SK-N-SH (cell line): ENCODE measurements at regions not wholly inside any gene's neighbourhood (a gene's known extent, or its start where the extent isn't known, plus 50 kb on each side); places are given as distances from the start of the nearest gene placed in this dataset.

Source experiments
- CTCF ChIA-PET: fragments of 300-600, 350-600 bp; formaldehyde crosslinking; extraction: SDS; loops from one replicate; lab custom pipeline; 2021; lab: Yijun Ruan, JAX
- POLR2A ChIA-PET: fragments of 350-600 bp; sonication (Branson Sonifier 250); formaldehyde crosslinking; extraction: SDS; loops from one replicate; lab custom pipeline; 2020; ENCODE audit warnings: antibody characterized with exemption, inconsistent platforms; lab: Yijun Ruan, JAX
- DNase-seq: peaks from one replicate; pipeline ENCODE4 v3.0.0; 2012
- H2AFZ ChIP-seq: fragments of 200-600 bp; sonication (generic); 2 replicates; pipeline ENCODE4 v1.8.1; 2016; ENCODE audit warnings: antibody characterized with exemption, mild to moderate bottlenecking, low read depth
- H3F3A ChIP-seq: fragments of 200-600 bp; sonication (generic); replicated peaks from 2 replicates; pipeline ENCODE3; 2016; ENCODE audit warnings: antibody characterized with exemption, mild to moderate bottlenecking; ENCODE audit not compliant: insufficient read depth
- H3K27ac ChIP-seq, 2 experiments: fragments of 200-500 bp in 1 of 2; fragments of 200-600 bp in 1 of 2; sonication (Bioruptor generic) in 1 of 2; sonication (generic), shearing (Covaris generic) in 1 of 2; 2 replicates each; pipeline versions ENCODE4 v1.5.1 to v1.6.1; 2014 to 2016; ENCODE audit warnings: low read depth in 2 of 2, inconsistent platforms in 1 of 2, low read length in 1 of 2, mild to moderate bottlenecking in 1 of 2, mixed read lengths in 1 of 2
- H3K27me3 ChIP-seq: fragments of 200-600 bp; sonication (generic), shearing (Covaris generic); 2 replicates; pipeline ENCODE4 v1.6.1; 2016; ENCODE audit warnings: mixed run types; ENCODE audit not compliant: insufficient read depth
- H3K36me3 ChIP-seq, 2 experiments: fragments of 200-500 bp in 1 of 2; fragments of 200-600 bp in 1 of 2; sonication (Bioruptor generic) in 1 of 2; sonication (generic) in 1 of 2; replicated peaks in 1 of 2; 2 replicates each; pipeline versions ENCODE3 to v1.5.1; 2014 to 2016; ENCODE audit warnings: low read length in 1 of 2, mild to moderate bottlenecking in 1 of 2; ENCODE audit not compliant: insufficient read depth in 2 of 2, control insufficient read depth in 1 of 2
- H3K4me1 ChIP-seq, 2 experiments: fragments of 200-500 bp in 1 of 2; fragments of 200-600 bp in 1 of 2; sonication (Bioruptor generic) in 1 of 2; sonication (generic), shearing (Covaris generic) in 1 of 2; 2 replicates each; pipeline versions ENCODE4 v1.5.1 to v1.6.1; 2014 to 2016; ENCODE audit warnings: low read depth in 1 of 2, low read length in 1 of 2, mixed run types in 1 of 2; ENCODE audit not compliant: insufficient read depth in 2 of 2, control insufficient read depth in 1 of 2
- H3K4me2 ChIP-seq: fragments of 200-600 bp; sonication (generic), shearing (Covaris generic); 2 replicates; pipeline ENCODE4 v1.6.1; 2017; ENCODE audit warnings: mixed run types
- H3K4me3 ChIP-seq, 2 experiments: fragments of 200-500 bp in 1 of 2; fragments of 200-600 bp in 1 of 2; sonication (Bioruptor generic) in 1 of 2; sonication (generic), shearing (Covaris generic) in 1 of 2; 2 replicates each; pipeline versions ENCODE4 v1.5.1 to v1.8.1; 2014 to 2016; ENCODE audit warnings: low read depth in 2 of 2, inconsistent platforms in 1 of 2, low read length in 1 of 2, mild to moderate bottlenecking in 1 of 2, mixed read lengths in 1 of 2, moderate library complexity in 1 of 2
- H3K79me2 ChIP-seq: fragments of 200-600 bp; sonication (generic); 2 replicates; pipeline ENCODE4 v1.8.1; 2017; ENCODE audit warnings: mild to moderate bottlenecking; ENCODE audit not compliant: insufficient read depth
- H3K9ac ChIP-seq: fragments of 200-600 bp; sonication (generic); 2 replicates; pipeline ENCODE4 v1.6.1; 2017; ENCODE audit warnings: mixed run types
- H3K9me2 ChIP-seq: fragments of 200-600 bp; sonication (generic); 2 replicates; pipeline ENCODE4 v1.6.1; 2017; ENCODE audit warnings: mixed run types
- H3K9me3 ChIP-seq: fragments of 200-600 bp; sonication (generic); 2 replicates; pipeline ENCODE4 v1.6.1; 2017; ENCODE audit warnings: mixed run types, mild to moderate bottlenecking, moderate library complexity
- H4K20me1 ChIP-seq: fragments of 200-600 bp; sonication (generic); 2 replicates; pipeline ENCODE4 v1.6.1; 2017; ENCODE audit warnings: mild to moderate bottlenecking, mixed run types; ENCODE audit not compliant: insufficient read depth
- CHD2 ChIP-seq: fragments of 150-350 bp; IDR thresholded peaks from 2 replicates; pipeline ENCODE4 v1.6.1; 2018; ENCODE audit warnings: low read length; ENCODE audit not compliant: partially characterized antibody
- EZH2phosphoT487 ChIP-seq: fragments of 200-600 bp; sonication (generic); IDR thresholded peaks from 2 replicates; pipeline ENCODE4 v1.6.1; 2017; ENCODE audit warnings: low read depth, mixed run types, mild to moderate bottlenecking, antibody characterized with exemption, moderate library complexity, borderline replicate concordance
- FOSL2 ChIP-seq: IDR thresholded peaks from 2 replicates; pipeline ENCODE4 v1.4.0; 2012; ENCODE audit warnings: low read depth, mild to moderate bottlenecking, moderate library complexity, borderline replicate concordance
- FOXJ3 ChIP-seq: sonication (generic); formaldehyde crosslinking; IDR thresholded peaks from 2 replicates; pipeline ENCODE4 v1.5.1; 2020; ENCODE audit warnings: mild to moderate bottlenecking, missing genetic modification reagents
- FOXM1 ChIP-seq: IDR thresholded peaks from 2 replicates; pipeline ENCODE4 v1.4.0; 2012; ENCODE audit warnings: low read depth, mild to moderate bottlenecking
- MAX ChIP-seq: IDR thresholded peaks from 2 replicates; pipeline ENCODE4 v1.4.0; 2012; ENCODE audit warnings: low read depth
- MEF2A ChIP-seq: IDR thresholded peaks from 2 replicates; pipeline ENCODE4 v1.4.0; 2012; ENCODE audit warnings: low read depth, borderline replicate concordance
- MXI1 ChIP-seq: IDR thresholded peaks from 2 replicates; pipeline ENCODE4 v1.6.1; 2012; ENCODE audit warnings: mild to moderate bottlenecking, low read depth, low read length, improper control_type of control experiment
- NRF1 ChIP-seq: IDR thresholded peaks from 2 replicates; pipeline ENCODE4 v1.6.1; 2012; ENCODE audit warnings: low read depth, mild to moderate bottlenecking, low read length
- PBX3 ChIP-seq: IDR thresholded peaks from 2 replicates; pipeline ENCODE4; 2012
- POLR2AphosphoS5 ChIP-seq: IDR thresholded peaks from 2 replicates; pipeline ENCODE4 v1.6.1; 2012; ENCODE audit warnings: low read depth, low read length
- RFX5 ChIP-seq: IDR thresholded peaks from 2 replicates; pipeline ENCODE4 v1.6.1; 2012; ENCODE audit warnings: mild to moderate bottlenecking, improper control_type of control experiment, low read length
- USF2 ChIP-seq: fragments of 150-350 bp; IDR thresholded peaks from 2 replicates; pipeline ENCODE4 v1.6.1; 2017; ENCODE audit warnings: antibody characterized with exemption, low read length, low read depth, borderline replicate concordance
- ZBTB33 ChIP-seq: IDR thresholded peaks from 2 replicates; pipeline ENCODE4 v1.4.0; 2012; ENCODE audit warnings: low read depth, borderline replicate concordance
- whole genome bisulfite sequencing: methylation state at CpG from one replicate; pipeline ENCODE4 v1.1.6; 2017; ENCODE audit warnings: low lambda C conversion rate; 5-methylcytosine and 5-hydroxymethylcytosine counted together
- TF ChIP-seq, protein P1 (sequence below): fragments of 150-350 bp; IDR thresholded peaks from 2 replicates; pipeline ENCODE4 v1.6.1; 2016; ENCODE audit warnings: mild to moderate bottlenecking, low read depth, low read length

GRCh38 chr16:80375973-80376372 lies 164.8 kb upstream of the DYNLRB2 start (continued):
- TF ChIP-seq, protein P1, sequence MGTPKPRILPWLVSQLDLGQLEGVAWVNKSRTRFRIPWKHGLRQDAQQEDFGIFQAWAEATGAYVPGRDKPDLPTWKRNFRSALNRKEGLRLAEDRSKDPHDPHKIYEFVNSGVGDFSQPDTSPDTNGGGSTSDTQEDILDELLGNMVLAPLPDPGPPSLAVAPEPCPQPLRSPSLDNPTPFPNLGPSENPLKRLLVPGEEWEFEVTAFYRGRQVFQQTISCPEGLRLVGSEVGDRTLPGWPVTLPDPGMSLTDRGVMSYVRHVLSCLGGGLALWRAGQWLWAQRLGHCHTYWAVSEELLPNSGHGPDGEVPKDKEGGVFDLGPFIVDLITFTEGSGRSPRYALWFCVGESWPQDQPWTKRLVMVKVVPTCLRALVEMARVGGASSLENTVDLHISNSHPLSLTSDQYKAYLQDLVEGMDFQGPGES: no peak
- no peak for TF ChIP-seq MXI1
- no peak for TF ChIP-seq MEF2A
- no peak for TF ChIP-seq ZBTB33

GRCh38 chr16:80375513-80375912 lies 165.3 kb upstream of the DYNLRB2 start:
- no peak for DNase-seq
- Histone ChIP-seq H3F3A (no peaks in the 10 kb centered on the region), H3K36me3 (no peaks in the 10 kb centered on the region), H3K9ac (no peak overlapping the region), H3K9me2 (no peaks in the 10 kb centered on the region), H3K4me1 (no peaks in the 10 kb centered on the region), H4K20me1 (no peaks in the 10 kb centered on the region), H3K4me2 (no peak overlapping the region), H3K27ac (no peak overlapping the region), H3K4me3 (no peak overlapping the region), H3K79me2 (no peaks in the 10 kb centered on the region), H3K9me3 (no peaks in the 10 kb centered on the region), H2AFZ (no peak overlapping the region), H3K27me3 (no peaks in the 10 kb centered on the region)
- TF ChIP-seq PBX3: no peak
- TF ChIP-seq MAX: no peak
- no peak for TF ChIP-seq EZH2phosphoT487
- no peak for TF ChIP-seq FOSL2
- TF ChIP-seq RFX5: no peak
- 18% methylated on average over 1 of the region's 1 CpG for WGBS
- POLR2A ChIA-PET: no interaction called here
- CTCF ChIA-PET: no interaction called here

GRCh38 chr16:80372341-80372740 lies 168.5 kb upstream of the DYNLRB2 start:
- no peak for DNase-seq
- Histone ChIP-seq H2AFZ (no peak overlapping the region), H3K27me3 (no peaks in the 10 kb centered on the region), H3K27ac (no peak overlapping the region), H3K4me3 (no peak overlapping the region), H3K9ac (no peak overlapping the region), H3F3A (no peaks in the 10 kb centered on the region), H3K4me1 (no peaks in the 10 kb centered on the region), H3K9me2 (no peaks in the 10 kb centered on the region), H3K79me2 (no peaks in the 10 kb centered on the region), H4K20me1 (no peaks in the 10 kb centered on the region), H3K9me3 (no peaks in the 10 kb centered on the region), H3K4me2 (no peak overlapping the region), H3K36me3 (no peaks in the 10 kb centered on the region)
- 38% methylated on average over 6 of the region's 10 CpGs for WGBS
- ChIA-PET CTCF (interaction anchor here (0.6 kb wide), 1 partner anchor 12 kb away, joined by 3 read pairs; no protein-coding TSS in a partner anchor), POLR2A (no interaction called here)
- TF ChIP-seq USF2 (no peak), POLR2AphosphoS5 (no peak), RFX5 (no peak), CHD2 (no peak), PBX3 (no peak), ZBTB33 (no peak), FOXJ3 (CRISPR knock-in tag) (no peak), NRF1 (no peak), FOXM1 (no peak)
